Choroid plexus epithelial cell (primary cell): ENCODE measurements at regions not wholly inside any gene's neighbourhood (a gene's known extent, or its start where the extent isn't known, plus 50 kb on each side); places are given as distances from the start of the nearest gene placed in this dataset.

Experiments used
- DNase-seq: peaks from one replicate; pipeline ENCODE4 v3.0.0-alpha.2; 2010; ENCODE audit warnings: low read depth
- H3K4me3 ChIP-seq: 2 replicates; pipeline ENCODE4 v1.5.1; 2011; ENCODE audit warnings: low read depth, mild to moderate bottlenecking, control low read depth, low read length, moderate library complexity
- TF ChIP-seq, protein P1 (sequence below): conservative IDR thresholded peaks from 2 replicates; pipeline ENCODE4 v1.5.1; 2011; ENCODE audit warnings: low read depth, mild to moderate bottlenecking, control low read depth, inconsistent platforms, low read length, moderate library complexity

DNA sequence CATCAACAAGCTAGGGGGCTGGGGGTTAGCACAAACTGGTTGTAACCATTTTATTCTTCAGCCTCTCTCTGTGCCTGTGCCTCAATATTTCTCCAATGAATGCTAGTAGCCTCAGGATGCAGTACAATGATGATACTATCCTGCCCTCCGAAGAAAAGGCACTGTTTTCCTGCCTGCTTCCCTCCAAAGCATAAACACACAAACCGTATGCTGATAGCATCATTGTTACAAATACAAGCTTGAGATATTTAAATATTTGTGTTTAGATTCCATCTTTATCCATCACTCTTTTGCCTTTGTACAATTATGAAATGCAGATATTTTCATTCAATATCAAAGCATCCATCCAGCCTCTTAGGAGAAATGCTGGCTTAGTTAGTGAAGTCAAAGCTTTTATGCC lies 404.8 kb downstream of the DUSP10 start:
- H3K4me3 ChIP-seq, result no peak overlapping the region
- DNase-seq, result no peak
- TF ChIP-seq, protein P1, sequence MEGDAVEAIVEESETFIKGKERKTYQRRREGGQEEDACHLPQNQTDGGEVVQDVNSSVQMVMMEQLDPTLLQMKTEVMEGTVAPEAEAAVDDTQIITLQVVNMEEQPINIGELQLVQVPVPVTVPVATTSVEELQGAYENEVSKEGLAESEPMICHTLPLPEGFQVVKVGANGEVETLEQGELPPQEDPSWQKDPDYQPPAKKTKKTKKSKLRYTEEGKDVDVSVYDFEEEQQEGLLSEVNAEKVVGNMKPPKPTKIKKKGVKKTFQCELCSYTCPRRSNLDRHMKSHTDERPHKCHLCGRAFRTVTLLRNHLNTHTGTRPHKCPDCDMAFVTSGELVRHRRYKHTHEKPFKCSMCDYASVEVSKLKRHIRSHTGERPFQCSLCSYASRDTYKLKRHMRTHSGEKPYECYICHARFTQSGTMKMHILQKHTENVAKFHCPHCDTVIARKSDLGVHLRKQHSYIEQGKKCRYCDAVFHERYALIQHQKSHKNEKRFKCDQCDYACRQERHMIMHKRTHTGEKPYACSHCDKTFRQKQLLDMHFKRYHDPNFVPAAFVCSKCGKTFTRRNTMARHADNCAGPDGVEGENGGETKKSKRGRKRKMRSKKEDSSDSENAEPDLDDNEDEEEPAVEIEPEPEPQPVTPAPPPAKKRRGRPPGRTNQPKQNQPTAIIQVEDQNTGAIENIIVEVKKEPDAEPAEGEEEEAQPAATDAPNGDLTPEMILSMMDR, result no peak

DNA sequence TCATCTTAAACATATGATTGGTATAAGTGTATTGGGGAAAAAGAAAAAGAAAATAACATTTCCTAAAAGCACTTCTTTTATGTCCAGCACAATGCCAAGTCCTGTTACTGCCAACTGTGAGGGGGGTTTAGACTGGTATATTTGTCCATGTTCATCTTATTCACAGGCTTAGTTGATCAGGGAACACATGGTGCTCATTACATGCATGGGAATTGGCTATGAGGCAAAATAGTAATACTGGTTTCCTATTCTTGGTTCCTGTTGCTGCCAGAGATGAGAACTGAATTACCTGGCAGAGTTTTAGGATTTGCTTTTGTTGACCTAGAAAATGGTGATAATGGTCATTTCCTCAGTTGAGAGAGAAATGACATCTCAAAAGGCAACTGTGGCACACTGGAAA lies 398.8 kb downstream of the DUSP10 start:
- no peak for DNase-seq
- no peak overlapping the region for H3K4me3 ChIP-seq
- TF ChIP-seq, protein P1, result no peak

DNA sequence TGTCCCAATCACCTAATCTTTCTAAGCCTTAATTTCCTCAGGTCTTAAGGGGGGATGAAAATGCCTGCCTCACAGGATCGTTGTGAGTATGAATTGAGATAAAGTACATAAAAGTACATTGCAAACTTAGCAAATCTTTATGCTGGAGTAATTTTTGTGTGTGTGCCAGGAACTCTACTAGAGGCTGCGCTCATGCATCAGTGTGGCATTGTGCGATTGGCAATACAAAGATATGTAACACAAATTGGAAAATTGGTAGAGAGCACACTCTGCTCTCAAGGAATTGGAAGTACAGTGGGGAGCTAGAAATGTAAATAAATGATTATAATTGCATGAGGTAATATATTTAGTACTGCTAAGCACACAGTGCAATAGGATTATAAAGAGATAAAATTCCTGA lies 398.3 kb downstream of the DUSP10 start:
- H3K4me3 ChIP-seq, result no peak overlapping the region
- TF ChIP-seq, protein P1, result no peak
- no peak for DNase-seq

DNA sequence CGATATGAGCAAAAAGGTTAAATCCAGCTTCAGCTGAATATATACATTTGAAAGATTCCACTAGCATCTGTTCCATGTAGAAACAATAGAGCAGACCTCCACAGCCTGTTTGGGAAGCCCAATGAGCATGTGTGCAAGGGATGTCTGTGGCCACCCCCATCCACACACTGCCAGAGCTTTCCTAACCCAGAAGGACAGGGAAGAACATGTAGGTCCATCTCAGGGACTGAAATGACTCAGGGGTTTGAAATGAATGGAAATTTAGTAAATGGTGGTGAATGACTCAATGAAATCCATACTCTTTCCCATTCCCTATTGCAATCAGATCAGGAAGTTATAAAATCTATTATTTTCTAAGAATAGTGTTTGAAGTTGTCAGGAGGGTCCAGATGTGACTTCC lies 397.2 kb downstream of the DUSP10 start:
- TF ChIP-seq, protein P1, result no peak
- DNase-seq, result no peak

DNA sequence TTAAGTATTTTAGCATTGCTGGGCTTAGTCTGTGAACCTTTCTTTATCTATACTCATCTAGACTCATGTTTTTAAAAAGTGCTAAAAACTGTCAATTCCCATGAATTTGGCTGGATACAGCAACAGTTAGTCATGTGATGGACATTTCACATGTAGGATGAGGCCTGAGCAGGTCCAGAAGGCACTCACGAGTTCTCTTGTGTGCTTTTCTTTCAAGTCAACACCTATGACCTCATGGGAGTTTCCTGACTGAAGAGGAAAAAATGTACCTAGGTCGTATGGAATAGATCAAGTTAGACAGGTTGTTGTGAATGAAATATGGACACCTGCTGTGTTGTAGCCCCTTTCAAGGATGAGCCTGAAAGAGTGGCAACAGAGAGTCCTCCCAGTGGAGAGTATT lies 394.2 kb downstream of the DUSP10 start:
- no peak overlapping the region for H3K4me3 ChIP-seq
- DNase-seq, result no peak
- TF ChIP-seq, protein P1, result no peak

More for the DNA sequence above, 397.2 kb downstream of the DUSP10 start:
- H3K4me3 ChIP-seq, result no peak overlapping the region

DNA sequence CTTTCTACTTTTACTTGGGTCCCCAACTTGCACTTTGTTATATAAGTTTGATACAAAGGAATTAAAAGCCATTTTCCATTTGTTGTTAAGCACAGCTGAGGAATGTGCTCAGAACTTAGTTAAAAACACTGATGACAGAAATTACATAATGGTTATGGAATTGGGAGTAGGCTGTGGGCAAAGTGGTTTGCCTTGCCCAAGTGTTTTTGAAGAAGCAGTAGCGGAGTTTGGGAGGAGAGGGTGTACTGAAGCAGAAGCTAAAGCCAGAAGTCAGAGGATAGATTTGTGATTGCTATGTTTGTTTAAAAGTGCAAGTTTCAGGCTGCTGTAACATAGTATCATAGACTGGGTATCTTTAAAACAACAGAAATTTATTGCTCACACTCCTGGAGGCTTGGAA lies 391.8 kb downstream of the DUSP10 start:
- no peak for DNase-seq
- no peak overlapping the region for H3K4me3 ChIP-seq
- TF ChIP-seq, protein P1, result no peak

DNA sequence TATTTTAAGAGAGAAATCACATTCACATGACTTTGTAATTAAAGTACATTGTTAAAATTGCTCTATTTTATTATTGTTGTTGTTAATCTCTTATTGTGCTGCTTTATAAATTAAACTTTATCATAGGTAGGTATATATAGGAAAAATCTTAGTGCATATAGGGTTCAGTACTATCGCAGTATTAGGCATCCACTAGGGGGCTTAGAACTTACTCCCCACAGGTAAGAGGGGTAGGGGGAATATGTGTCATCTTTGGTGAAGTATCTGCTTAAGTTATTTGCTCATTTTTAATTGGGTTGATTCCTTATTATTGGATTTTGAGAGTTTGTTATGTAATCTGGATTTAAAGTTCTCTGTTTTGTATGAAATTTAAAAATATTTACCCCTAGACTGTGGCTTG lies 385.2 kb downstream of the DUSP10 start:
- H3K4me3 ChIP-seq, result no peak overlapping the region
- TF ChIP-seq, protein P1, result no peak
- DNase-seq, result no peak
